ENCODE measurements at regions not wholly inside any gene's neighbourhood (a gene's known extent, or its start where the extent isn't known, plus 50 kb on each side); places are given as distances from the start of the nearest gene placed in this dataset.

GRCh38 chr5:82666312-82666711 is 388.2 kb upstream of the RPS23 start:
- no peaks in the 10 kb centered on the region for H3F3A ChIP-seq (ENCODE audit: low read depth)

GRCh38 chr5:82664732-82665131 is 386.6 kb upstream of the RPS23 start:
- no peak for TF ChIP-seq CTCF (conservative IDR thresholded peaks at IDR 0.05; ENCODE audit: low read length)
- no peak for TF ChIP-seq EZH2phosphoT487 (IDR thresholded peaks at IDR 0.05; ENCODE audit: borderline replicate concordance)
- Histone ChIP-seq H3K9me3 (ENCODE audit: insufficient read depth, low read depth, low read length) (no peaks in the 10 kb centered on the region), H2AFZ (ENCODE audit: low read length) (0 out of 2 replicates have a peak overlapping the region, but pooled peaks have one; percentile 1)

More at GRCh38 chr5:82666312-82666711, 388.2 kb upstream of the RPS23 start:
- H3K9me2 ChIP-seq (replicated peaks; ENCODE audit: low read depth, low read length) = no peaks in the 10 kb centered on the region
- no peaks in the 10 kb centered on the region for H3K36me3 ChIP-seq (ENCODE audit: insufficient read depth, low read length)
- no peaks in the 10 kb centered on the region for H3K79me2 ChIP-seq (ENCODE audit: insufficient read depth, low read length)
- no peaks in the 10 kb centered on the region for H4K20me1 ChIP-seq (ENCODE audit: insufficient read depth, low read length, poor library complexity, severe bottlenecking)
- TF ChIP-seq CTCF (conservative IDR thresholded peaks at IDR 0.05; ENCODE audit: low read length) = no peak
- TF ChIP-seq EZH2phosphoT487 (IDR thresholded peaks at IDR 0.05; ENCODE audit: borderline replicate concordance) = no peak
- H3K4me2 ChIP-seq (ENCODE audit: low read depth, low read length, poor library complexity, severe bottlenecking) = no peak overlapping the region
- no peak overlapping the region for H2AFZ ChIP-seq (ENCODE audit: low read length)
- no peak overlapping the region for H3K4me3 ChIP-seq (ENCODE audit: low read length, poor library complexity, severe bottlenecking)
- H3K4me1 ChIP-seq (ENCODE audit: insufficient read depth, low read length, poor library complexity, severe bottlenecking) = peaks cover 7% of the 10 kb centered on the region
- H3K27me3 ChIP-seq (ENCODE audit: insufficient read depth, low read length, poor library complexity, severe bottlenecking) = no peaks in the 10 kb centered on the region
- H3K9ac ChIP-seq (ENCODE audit: low read depth, low read length, poor library complexity, severe bottlenecking) = no peak overlapping the region
- no peaks in the 10 kb centered on the region for H3K9me3 ChIP-seq (ENCODE audit: insufficient read depth, low read depth, low read length)

GRCh38 chr5:82663225-82663624 is 385.1 kb upstream of the RPS23 start:
- Histone ChIP-seq H3K27me3 (ENCODE audit: insufficient read depth, low read length, poor library complexity, severe bottlenecking) (no peaks in the 10 kb centered on the region), H3K4me1 (ENCODE audit: insufficient read depth, low read length, poor library complexity, severe bottlenecking) (peaks cover 7% of the 10 kb centered on the region), H3K4me3 (ENCODE audit: low read length, poor library complexity, severe bottlenecking) (no peak overlapping the region), H3K36me3 (ENCODE audit: insufficient read depth, low read length) (no peaks in the 10 kb centered on the region), H3K79me2 (ENCODE audit: insufficient read depth, low read length) (no peaks in the 10 kb centered on the region), H2AFZ (ENCODE audit: low read length) (no peak overlapping the region), H4K20me1 (ENCODE audit: insufficient read depth, low read length, poor library complexity, severe bottlenecking) (no peaks in the 10 kb centered on the region), H3F3A (ENCODE audit: low read depth) (no peaks in the 10 kb centered on the region), H3K9ac (ENCODE audit: low read depth, low read length, poor library complexity, severe bottlenecking) (no peak overlapping the region), H3K9me2 (replicated peaks; ENCODE audit: low read depth, low read length) (no peaks in the 10 kb centered on the region), H3K4me2 (ENCODE audit: low read depth, low read length, poor library complexity, severe bottlenecking) (no peak overlapping the region), H3K9me3 (ENCODE audit: insufficient read depth, low read depth, low read length) (no peaks in the 10 kb centered on the region)
- TF ChIP-seq EZH2phosphoT487 (IDR thresholded peaks at IDR 0.05; ENCODE audit: borderline replicate concordance) (no peak), CTCF (conservative IDR thresholded peaks at IDR 0.05; ENCODE audit: low read length) (no peak)

More at GRCh38 chr5:82664732-82665131, 386.6 kb upstream of the RPS23 start:
- no peaks in the 10 kb centered on the region for H3K27me3 ChIP-seq (ENCODE audit: insufficient read depth, low read length, poor library complexity, severe bottlenecking)
- H3K79me2 ChIP-seq (ENCODE audit: insufficient read depth, low read length) = no peaks in the 10 kb centered on the region
- peaks cover 7% of the 10 kb centered on the region for H3K4me1 ChIP-seq (ENCODE audit: insufficient read depth, low read length, poor library complexity, severe bottlenecking)
- H3K9ac ChIP-seq (ENCODE audit: low read depth, low read length, poor library complexity, severe bottlenecking) = no peak overlapping the region
- no peaks in the 10 kb centered on the region for H3F3A ChIP-seq (ENCODE audit: low read depth)
- no peak overlapping the region for H3K4me3 ChIP-seq (ENCODE audit: low read length, poor library complexity, severe bottlenecking)
- H3K4me2 ChIP-seq (ENCODE audit: low read depth, low read length, poor library complexity, severe bottlenecking) = no peak overlapping the region
- H3K9me2 ChIP-seq (replicated peaks; ENCODE audit: low read depth, low read length) = no peaks in the 10 kb centered on the region
- H4K20me1 ChIP-seq (ENCODE audit: insufficient read depth, low read length, poor library complexity, severe bottlenecking) = no peaks in the 10 kb centered on the region
- no peaks in the 10 kb centered on the region for H3K36me3 ChIP-seq (ENCODE audit: insufficient read depth, low read length)

Measured in Loucy (cell line).